Hepatocyte (in vitro differentiated cells): ENCODE measurements at regions not wholly inside any gene's neighbourhood (a gene's known extent, or its start where the extent isn't known, plus 50 kb on each side); places are given as distances from the start of the nearest gene placed in this dataset.

Source experiments
- EZH2 ChIP-seq: fragments of 200-600 bp; sonication (generic); IDR thresholded peaks from 2 replicates; pipeline ENCODE4 v1.6.1; 2016; ENCODE audit warnings: antibody characterized with exemption, mild to moderate bottlenecking, borderline replicate concordance
- TF ChIP-seq, protein P1 (sequence below): fragments of 200-600 bp; sonication (generic); IDR thresholded peaks from 2 replicates; pipeline ENCODE4 v1.5.1; 2016; ENCODE audit warnings: antibody characterized with exemption, mild to moderate bottlenecking; ENCODE audit not compliant: poor library complexity

- TF ChIP-seq, protein P1, sequence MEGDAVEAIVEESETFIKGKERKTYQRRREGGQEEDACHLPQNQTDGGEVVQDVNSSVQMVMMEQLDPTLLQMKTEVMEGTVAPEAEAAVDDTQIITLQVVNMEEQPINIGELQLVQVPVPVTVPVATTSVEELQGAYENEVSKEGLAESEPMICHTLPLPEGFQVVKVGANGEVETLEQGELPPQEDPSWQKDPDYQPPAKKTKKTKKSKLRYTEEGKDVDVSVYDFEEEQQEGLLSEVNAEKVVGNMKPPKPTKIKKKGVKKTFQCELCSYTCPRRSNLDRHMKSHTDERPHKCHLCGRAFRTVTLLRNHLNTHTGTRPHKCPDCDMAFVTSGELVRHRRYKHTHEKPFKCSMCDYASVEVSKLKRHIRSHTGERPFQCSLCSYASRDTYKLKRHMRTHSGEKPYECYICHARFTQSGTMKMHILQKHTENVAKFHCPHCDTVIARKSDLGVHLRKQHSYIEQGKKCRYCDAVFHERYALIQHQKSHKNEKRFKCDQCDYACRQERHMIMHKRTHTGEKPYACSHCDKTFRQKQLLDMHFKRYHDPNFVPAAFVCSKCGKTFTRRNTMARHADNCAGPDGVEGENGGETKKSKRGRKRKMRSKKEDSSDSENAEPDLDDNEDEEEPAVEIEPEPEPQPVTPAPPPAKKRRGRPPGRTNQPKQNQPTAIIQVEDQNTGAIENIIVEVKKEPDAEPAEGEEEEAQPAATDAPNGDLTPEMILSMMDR = no peak
- TF ChIP-seq EZH2 = no peak
Observed at GRCh38 chr3:191133359-191133758, 65.7 kb upstream of the OSTN start.
